ENCODE measurements at regions not wholly inside any gene's neighbourhood (a gene's known extent, or its start where the extent isn't known, plus 50 kb on each side); places are given as distances from the start of the nearest gene placed in this dataset.

DNA sequence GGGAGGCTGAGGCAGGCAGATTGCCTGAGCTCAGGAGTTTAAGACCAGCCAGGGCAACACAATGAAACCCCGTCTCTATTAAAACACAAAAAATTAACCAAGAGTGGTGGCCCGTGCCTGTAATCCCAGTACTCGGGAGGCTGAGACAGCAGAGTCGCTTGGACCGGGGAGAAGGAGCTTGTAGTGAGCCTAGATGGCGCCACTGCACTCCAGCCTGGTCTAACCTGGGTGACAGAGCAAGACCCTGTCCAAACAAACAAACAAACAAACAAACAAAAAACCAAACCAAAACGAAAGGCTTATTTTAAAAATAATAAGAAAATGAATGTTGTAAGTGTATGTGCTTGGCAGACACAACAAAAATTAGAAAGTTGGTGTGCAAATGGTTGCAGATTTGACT, 536.3 kb upstream of the PTPRD start:
- TF ChIP-seq, protein P1, sequence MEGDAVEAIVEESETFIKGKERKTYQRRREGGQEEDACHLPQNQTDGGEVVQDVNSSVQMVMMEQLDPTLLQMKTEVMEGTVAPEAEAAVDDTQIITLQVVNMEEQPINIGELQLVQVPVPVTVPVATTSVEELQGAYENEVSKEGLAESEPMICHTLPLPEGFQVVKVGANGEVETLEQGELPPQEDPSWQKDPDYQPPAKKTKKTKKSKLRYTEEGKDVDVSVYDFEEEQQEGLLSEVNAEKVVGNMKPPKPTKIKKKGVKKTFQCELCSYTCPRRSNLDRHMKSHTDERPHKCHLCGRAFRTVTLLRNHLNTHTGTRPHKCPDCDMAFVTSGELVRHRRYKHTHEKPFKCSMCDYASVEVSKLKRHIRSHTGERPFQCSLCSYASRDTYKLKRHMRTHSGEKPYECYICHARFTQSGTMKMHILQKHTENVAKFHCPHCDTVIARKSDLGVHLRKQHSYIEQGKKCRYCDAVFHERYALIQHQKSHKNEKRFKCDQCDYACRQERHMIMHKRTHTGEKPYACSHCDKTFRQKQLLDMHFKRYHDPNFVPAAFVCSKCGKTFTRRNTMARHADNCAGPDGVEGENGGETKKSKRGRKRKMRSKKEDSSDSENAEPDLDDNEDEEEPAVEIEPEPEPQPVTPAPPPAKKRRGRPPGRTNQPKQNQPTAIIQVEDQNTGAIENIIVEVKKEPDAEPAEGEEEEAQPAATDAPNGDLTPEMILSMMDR (IDR thresholded peaks at IDR 0.05; ENCODE audit: borderline replicate concordance, extremely low read depth, low read length, poor library complexity, severe bottlenecking), result no peak
- TF ChIP-seq EZH2 (IDR thresholded peaks at IDR 0.05; ENCODE audit: borderline replicate concordance, low read depth, low read length, severe bottlenecking), result no peak
- H3K4me1 ChIP-seq (ENCODE audit: insufficient read depth, low read length), result no peaks in the 10 kb centered on the region
- no peak overlapping the region for H3K27ac ChIP-seq (ENCODE audit: low read length)
- no peak overlapping the region for H3K4me3 ChIP-seq (ENCODE audit: low read depth in 1 of 2, low read length in 2 of 2)
- no peaks in the 10 kb centered on the region for H3K79me2 ChIP-seq (ENCODE audit: insufficient read depth, low read length)
- H3K27me3 ChIP-seq (ENCODE audit: insufficient read depth, low read length, poor library complexity), result no peaks in the 10 kb centered on the region
- H4K20me1 ChIP-seq (ENCODE audit: insufficient read depth, low read length), result no peaks in the 10 kb centered on the region
- no peak for DNase-seq
- ATAC-seq (ENCODE audit: insufficient read depth, low read depth), result no peak
- no peaks in the 10 kb centered on the region for H3K9me3 ChIP-seq (ENCODE audit: insufficient read depth, low read length, severe bottlenecking)
- no peak overlapping the region for H3K4me2 ChIP-seq (ENCODE audit: insufficient read depth, low read length)
- no peak overlapping the region for H2AFZ ChIP-seq (ENCODE audit: low read depth, low read length)
- H3K9ac ChIP-seq (ENCODE audit: low read depth, low read length), result no peak overlapping the region
- no peaks in the 10 kb centered on the region for H3K36me3 ChIP-seq (ENCODE audit: insufficient read depth, low read length)

- Histone ChIP-seq H3K79me2 (ENCODE audit: insufficient read depth, low read length) (no peaks in the 10 kb centered on the region), H3K4me3 (ENCODE audit: low read depth in 1 of 2, low read length in 2 of 2) (no peak overlapping the region), H3K4me1 (ENCODE audit: insufficient read depth, low read length) (no peaks in the 10 kb centered on the region), H3K9me3 (ENCODE audit: insufficient read depth, low read length, severe bottlenecking) (no peaks in the 10 kb centered on the region), H3K27me3 (ENCODE audit: insufficient read depth, low read length, poor library complexity) (no peaks in the 10 kb centered on the region), H3K9ac (ENCODE audit: low read depth, low read length) (no peak overlapping the region), H3K36me3 (ENCODE audit: insufficient read depth, low read length) (no peaks in the 10 kb centered on the region), H4K20me1 (ENCODE audit: insufficient read depth, low read length) (no peaks in the 10 kb centered on the region), H3K27ac (ENCODE audit: low read length) (no peak overlapping the region), H3K4me2 (ENCODE audit: insufficient read depth, low read length) (no peak overlapping the region), H2AFZ (ENCODE audit: low read depth, low read length) (no peak overlapping the region)
- DNase-seq (no peak), ATAC-seq (ENCODE audit: insufficient read depth, low read depth) (no peak)
- no peak for TF ChIP-seq EZH2 (IDR thresholded peaks at IDR 0.05; ENCODE audit: borderline replicate concordance, low read depth, low read length, severe bottlenecking)
Observed at GRCh38 chr9:11158063-11158462, 545.3 kb upstream of the PTPRD start.

- Histone ChIP-seq H3K9me3 (ENCODE audit: insufficient read depth, low read length, severe bottlenecking) (no peaks in the 10 kb centered on the region), H3K27ac (ENCODE audit: low read length) (no peak overlapping the region), H3K27me3 (ENCODE audit: insufficient read depth, low read length, poor library complexity) (no peaks in the 10 kb centered on the region), H4K20me1 (ENCODE audit: insufficient read depth, low read length) (no peaks in the 10 kb centered on the region), H3K4me2 (ENCODE audit: insufficient read depth, low read length) (no peak overlapping the region), H3K9ac (ENCODE audit: low read depth, low read length) (no peak overlapping the region), H3K4me3 (ENCODE audit: low read depth in 1 of 2, low read length in 2 of 2) (no peak overlapping the region), H2AFZ (ENCODE audit: low read depth, low read length) (no peak overlapping the region), H3K4me1 (ENCODE audit: insufficient read depth, low read length) (no peaks in the 10 kb centered on the region), H3K79me2 (ENCODE audit: insufficient read depth, low read length) (no peaks in the 10 kb centered on the region), H3K36me3 (ENCODE audit: insufficient read depth, low read length) (no peaks in the 10 kb centered on the region)
- ATAC-seq (ENCODE audit: insufficient read depth, low read depth) (no peak), DNase-seq (no peak)
- TF ChIP-seq, protein P1 (IDR thresholded peaks at IDR 0.05; ENCODE audit: borderline replicate concordance, extremely low read depth, low read length, poor library complexity, severe bottlenecking), result no peak
- no peak for TF ChIP-seq EZH2 (IDR thresholded peaks at IDR 0.05; ENCODE audit: borderline replicate concordance, low read depth, low read length, severe bottlenecking)
Observed at GRCh38 chr9:11158676-11159075, 545.9 kb upstream of the PTPRD start.

DNA sequence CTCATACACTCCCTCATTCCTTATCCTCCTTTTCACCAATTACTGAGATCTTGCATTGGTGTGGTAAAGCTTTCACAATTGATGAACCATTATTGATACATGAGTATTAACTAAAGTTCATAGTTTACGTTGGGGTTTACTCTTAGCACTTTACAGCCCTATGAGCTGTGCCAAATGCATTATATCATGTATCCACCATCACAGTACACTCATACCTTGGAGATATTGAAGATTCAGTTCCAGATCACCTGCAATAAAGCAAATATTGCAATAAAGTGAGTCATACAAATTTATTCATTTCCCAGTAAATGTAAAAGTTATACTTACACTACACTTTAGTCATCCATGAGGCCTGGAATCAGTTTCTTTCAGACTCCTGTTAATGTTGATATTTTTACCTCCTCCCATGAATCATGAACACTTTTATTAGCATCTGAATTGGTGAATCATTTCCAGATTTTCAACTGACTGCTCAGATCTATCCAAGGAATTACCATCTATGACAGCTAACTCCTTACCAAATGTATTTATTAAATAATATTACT, 546.6 kb upstream of the PTPRD start:
- H2AFZ ChIP-seq (ENCODE audit: low read depth, low read length), result no peak overlapping the region
- no peaks in the 10 kb centered on the region for H4K20me1 ChIP-seq (ENCODE audit: insufficient read depth, low read length)
- no peak overlapping the region for H3K9ac ChIP-seq (ENCODE audit: low read depth, low read length)
- ATAC-seq (ENCODE audit: insufficient read depth, low read depth) (no peak), DNase-seq (no peak)
- no peaks in the 10 kb centered on the region for H3K79me2 ChIP-seq (ENCODE audit: insufficient read depth, low read length)
- no peaks in the 10 kb centered on the region for H3K9me3 ChIP-seq (ENCODE audit: insufficient read depth, low read length, severe bottlenecking)
- H3K4me3 ChIP-seq (ENCODE audit: low read depth in 1 of 2, low read length in 2 of 2), result no peak overlapping the region
- H3K27ac ChIP-seq (ENCODE audit: low read length), result no peak overlapping the region
- no peaks in the 10 kb centered on the region for H3K27me3 ChIP-seq (ENCODE audit: insufficient read depth, low read length, poor library complexity)
- H3K4me2 ChIP-seq (ENCODE audit: insufficient read depth, low read length), result no peak overlapping the region
- no peak for TF ChIP-seq EZH2 (IDR thresholded peaks at IDR 0.05; ENCODE audit: borderline replicate concordance, low read depth, low read length, severe bottlenecking)
- TF ChIP-seq, protein P1 (IDR thresholded peaks at IDR 0.05; ENCODE audit: borderline replicate concordance, extremely low read depth, low read length, poor library complexity, severe bottlenecking), result no peak
- H3K4me1 ChIP-seq (ENCODE audit: insufficient read depth, low read length), result no peaks in the 10 kb centered on the region
- no peaks in the 10 kb centered on the region for H3K36me3 ChIP-seq (ENCODE audit: insufficient read depth, low read length)
